ENCODE measurements at regions not wholly inside any gene's neighbourhood (a gene's known extent, or its start where the extent isn't known, plus 50 kb on each side); places are given as distances from the start of the nearest gene placed in this dataset.
"Not testable (repeated sequence)": the region's sequence is repeated elsewhere in the genome, so short reads cannot be mapped to it uniquely, and the experiment has no call there.

GRCh38 chr14:101634202-101634849, 73.0 kb downstream of the DIO3 start:
- in situ Hi-C loops (cut with MboI; ENCODE audit: low sequenced_read_pairs) = loop anchor here (25.0 kb wide), 1 partner anchor 797 kb away; the partner anchor contains the start of gene MEG3

GRCh38 chr14:101634850-101635748, 73.8 kb downstream of the DIO3 start:
- in situ Hi-C loops (cut with MboI; ENCODE audit: low sequenced_read_pairs) = loop anchor here (25.0 kb wide), 1 partner anchor 798 kb away; the partner anchor contains the start of gene MEG3

- in situ Hi-C loops (cut with MboI; ENCODE audit: low sequenced_read_pairs) = loop anchor here (25.0 kb wide), 1 partner anchor 799 kb away; the partner anchor contains the start of gene MEG3
Observed at GRCh38 chr14:101635749-101636560, 74.7 kb downstream of the DIO3 start.

- in situ Hi-C loops (cut with MboI; ENCODE audit: low sequenced_read_pairs) = loop anchor here (25.0 kb wide), 1 partner anchor 802 kb away; the partner anchor contains the start of gene MEG3
Observed at GRCh38 chr14:101639241-101639833, 78.0 kb downstream of the DIO3 start.

- in situ Hi-C loops (cut with MboI; ENCODE audit: low sequenced_read_pairs) = loop anchor here (25.0 kb wide), 1 partner anchor 806 kb away; the partner anchor contains the start of gene MEG3
Observed at GRCh38 chr14:101643651-101644050, 82.4 kb downstream of the DIO3 start.

GRCh38 chr14:101654051-101654450, 92.8 kb downstream of the DIO3 start:
- in situ Hi-C loops (cut with MboI; ENCODE audit: low sequenced_read_pairs) = no loop called here

GRCh38 chr14:101657372-101657771, 96.1 kb downstream of the DIO3 start:
- in situ Hi-C loops (cut with MboI; ENCODE audit: low sequenced_read_pairs) = no loop called here

- in situ Hi-C loops (cut with MboI; ENCODE audit: low sequenced_read_pairs) = no loop called here
Observed at GRCh38 chr14:101665478-101666078, 95.9 kb upstream of the PPP2R5C start.

GRCh38 chr14:101666264-101666663, 95.2 kb upstream of the PPP2R5C start:
- in situ Hi-C loops (cut with MboI; ENCODE audit: low sequenced_read_pairs) = no loop called here

- in situ Hi-C loops (cut with MboI; ENCODE audit: low sequenced_read_pairs) = no loop called here
Observed at GRCh38 chr14:101669629-101670028, 91.9 kb upstream of the PPP2R5C start.

GRCh38 chr14:101673873-101674272, 87.6 kb upstream of the PPP2R5C start:
- in situ Hi-C loops (cut with MboI; ENCODE audit: low sequenced_read_pairs) = no loop called here

- in situ Hi-C loops (cut with MboI; ENCODE audit: low sequenced_read_pairs) = not testable (repeated sequence)
Observed at GRCh38 chr14:101675835-101676234, 85.7 kb upstream of the PPP2R5C start.

- in situ Hi-C loops (cut with MboI; ENCODE audit: low sequenced_read_pairs) = not testable (repeated sequence)
Observed at GRCh38 chr14:101677912-101678327, 83.6 kb upstream of the PPP2R5C start.

GRCh38 chr14:101681795-101682194, 79.7 kb upstream of the PPP2R5C start:
- in situ Hi-C loops (cut with MboI; ENCODE audit: low sequenced_read_pairs) = no loop called here

- in situ Hi-C loops (cut with MboI; ENCODE audit: low sequenced_read_pairs) = no loop called here
Observed at GRCh38 chr14:101683365-101683764, 78.1 kb upstream of the PPP2R5C start.

- in situ Hi-C loops (cut with MboI; ENCODE audit: low sequenced_read_pairs) = no loop called here
Observed at GRCh38 chr14:101687756-101688546, 73.6 kb upstream of the PPP2R5C start.

GRCh38 chr14:101689039-101689501, 72.4 kb upstream of the PPP2R5C start:
- in situ Hi-C loops (cut with MboI; ENCODE audit: low sequenced_read_pairs) = no loop called here

GRCh38 chr14:101689966-101690365, 71.5 kb upstream of the PPP2R5C start:
- in situ Hi-C loops (cut with MboI; ENCODE audit: low sequenced_read_pairs) = not testable (repeated sequence)

- in situ Hi-C loops (cut with MboI; ENCODE audit: low sequenced_read_pairs) = no loop called here
Observed at GRCh38 chr14:101695659-101696058, 65.8 kb upstream of the PPP2R5C start.

Measured in HL-60/S4 treated with phorbol 12-myristate 13-acetate at 8.2 ng/mL for 4 days and 3 days (cell line).